ENCODE measurements at regions not wholly inside any gene's neighbourhood (a gene's known extent, or its start where the extent isn't known, plus 50 kb on each side); places are given as distances from the start of the nearest gene placed in this dataset.

DNA sequence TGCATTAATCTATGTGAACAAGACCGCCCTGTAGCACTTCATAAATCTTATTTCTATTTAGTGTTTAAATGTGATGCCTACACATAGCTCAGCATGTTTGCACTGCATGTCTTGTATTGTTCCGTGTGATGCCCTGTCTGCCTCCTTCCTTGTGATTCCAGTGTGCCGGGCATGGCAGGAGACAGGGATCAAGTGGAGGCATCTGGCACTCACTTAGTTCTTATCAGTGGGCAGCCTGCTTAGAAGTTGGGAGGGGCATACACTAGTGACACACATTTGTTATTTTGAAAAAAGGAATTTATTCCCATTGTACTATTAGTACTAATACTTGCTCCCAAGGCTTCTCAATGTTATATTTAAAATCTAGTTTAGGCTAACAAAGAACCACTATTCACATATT lies 176.4 kb downstream of the KCNA5 start:
- no peak for DNase-seq (ENCODE audit: low read depth)

DNA sequence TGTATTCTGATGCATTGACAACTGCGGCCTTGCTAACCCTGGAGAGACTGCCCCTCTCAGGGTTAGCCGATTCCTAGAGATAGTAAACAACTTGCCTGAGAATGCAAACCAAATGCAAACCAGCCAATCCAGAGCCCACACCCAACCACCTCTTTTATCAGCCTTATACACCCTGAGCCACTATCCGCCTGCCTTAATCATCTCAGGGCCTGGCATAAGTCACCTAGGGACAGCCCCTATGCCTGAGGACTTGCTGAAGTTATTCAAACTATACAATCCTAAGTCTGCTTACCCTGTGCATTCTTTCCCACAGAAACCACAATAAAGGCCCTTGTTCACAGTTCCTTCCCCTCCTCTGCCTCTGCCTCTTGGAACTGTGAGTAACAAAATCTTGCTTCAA lies 177.2 kb downstream of the KCNA5 start:
- DNase-seq (ENCODE audit: low read depth) = no peak
- TF ChIP-seq, protein P1, sequence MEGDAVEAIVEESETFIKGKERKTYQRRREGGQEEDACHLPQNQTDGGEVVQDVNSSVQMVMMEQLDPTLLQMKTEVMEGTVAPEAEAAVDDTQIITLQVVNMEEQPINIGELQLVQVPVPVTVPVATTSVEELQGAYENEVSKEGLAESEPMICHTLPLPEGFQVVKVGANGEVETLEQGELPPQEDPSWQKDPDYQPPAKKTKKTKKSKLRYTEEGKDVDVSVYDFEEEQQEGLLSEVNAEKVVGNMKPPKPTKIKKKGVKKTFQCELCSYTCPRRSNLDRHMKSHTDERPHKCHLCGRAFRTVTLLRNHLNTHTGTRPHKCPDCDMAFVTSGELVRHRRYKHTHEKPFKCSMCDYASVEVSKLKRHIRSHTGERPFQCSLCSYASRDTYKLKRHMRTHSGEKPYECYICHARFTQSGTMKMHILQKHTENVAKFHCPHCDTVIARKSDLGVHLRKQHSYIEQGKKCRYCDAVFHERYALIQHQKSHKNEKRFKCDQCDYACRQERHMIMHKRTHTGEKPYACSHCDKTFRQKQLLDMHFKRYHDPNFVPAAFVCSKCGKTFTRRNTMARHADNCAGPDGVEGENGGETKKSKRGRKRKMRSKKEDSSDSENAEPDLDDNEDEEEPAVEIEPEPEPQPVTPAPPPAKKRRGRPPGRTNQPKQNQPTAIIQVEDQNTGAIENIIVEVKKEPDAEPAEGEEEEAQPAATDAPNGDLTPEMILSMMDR (IDR thresholded peaks at IDR 0.05; ENCODE audit: insufficient read depth, low read depth, low read length, missing control alignments) = no peak
- no peak overlapping the region for H3K4me3 ChIP-seq (ENCODE audit: low read depth, low read length)

More for the DNA sequence above, 176.4 kb downstream of the KCNA5 start:
- no peak overlapping the region for H3K4me3 ChIP-seq (ENCODE audit: low read depth, low read length)
- TF ChIP-seq, protein P1 (IDR thresholded peaks at IDR 0.05; ENCODE audit: insufficient read depth, low read depth, low read length, missing control alignments) = no peak

DNA sequence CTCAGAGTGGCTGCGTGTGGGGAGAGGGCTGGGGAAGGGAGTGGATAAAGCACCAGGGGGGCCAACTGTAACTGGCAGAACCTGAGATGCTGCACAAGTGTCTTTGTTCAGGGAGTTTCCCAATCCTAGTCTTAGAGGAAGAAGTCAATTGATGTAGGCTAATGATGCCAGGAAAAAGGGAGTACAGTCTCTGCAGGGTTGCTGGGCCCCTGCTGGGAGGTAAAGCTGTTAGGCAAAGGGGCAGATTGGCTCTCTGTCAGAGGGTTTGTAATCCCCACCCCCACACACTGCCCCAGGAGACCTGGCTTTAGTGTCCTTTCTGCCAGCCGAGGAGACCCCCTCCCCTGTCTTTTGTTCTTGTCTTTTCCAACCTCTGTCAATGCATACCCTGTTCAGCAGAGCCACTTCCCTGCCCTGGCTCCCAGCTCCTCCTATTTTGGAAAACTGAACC lies 178.4 kb downstream of the KCNA5 start:
- no peak for DNase-seq (ENCODE audit: low read depth)
- H3K4me3 ChIP-seq (ENCODE audit: low read depth, low read length) = no peak overlapping the region
- TF ChIP-seq, protein P1 (IDR thresholded peaks at IDR 0.05; ENCODE audit: insufficient read depth, low read depth, low read length, missing control alignments) = no peak

DNA sequence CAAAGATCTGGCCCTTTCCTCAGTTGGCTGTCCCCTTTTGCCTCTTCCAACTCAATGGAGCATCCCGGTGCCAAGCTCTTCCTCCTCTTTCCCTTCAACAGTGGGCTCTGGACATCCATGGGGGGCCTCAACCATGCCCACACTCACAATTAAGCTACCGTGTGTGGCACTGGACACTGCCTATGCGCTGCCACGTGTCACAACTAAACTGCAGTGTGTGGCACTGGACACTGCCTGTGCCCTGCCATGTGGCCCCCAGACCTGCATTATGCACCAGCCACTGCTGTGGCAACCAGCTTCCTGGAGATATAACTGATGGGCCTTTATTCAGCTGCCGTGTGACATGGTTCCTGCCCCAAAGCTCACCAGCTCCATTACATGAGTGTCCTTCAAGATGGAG lies 179.1 kb downstream of the KCNA5 start:
- no peak for DNase-seq (ENCODE audit: low read depth)
- H3K4me3 ChIP-seq (ENCODE audit: low read depth, low read length) = no peak overlapping the region
- TF ChIP-seq, protein P1 (IDR thresholded peaks at IDR 0.05; ENCODE audit: insufficient read depth, low read depth, low read length, missing control alignments) = no peak

DNA sequence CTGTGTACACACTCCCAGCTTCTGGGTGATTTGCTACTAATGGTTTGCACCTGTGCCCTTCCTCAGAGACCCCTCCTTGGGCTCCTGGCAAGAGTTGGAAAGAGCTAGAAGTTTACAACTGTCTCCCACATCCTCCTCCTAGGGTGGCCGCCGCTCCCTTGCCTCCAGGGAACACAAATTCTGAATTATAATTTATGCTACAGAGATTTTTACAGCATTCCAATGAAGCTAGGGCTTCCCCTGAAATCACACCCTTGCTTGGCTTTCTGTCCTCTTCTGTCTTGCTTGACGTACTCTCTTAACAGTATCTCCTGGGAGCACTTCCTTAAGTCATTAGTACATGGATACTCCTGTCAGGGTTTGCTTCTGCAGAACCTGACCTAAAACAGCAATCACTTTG lies 180.2 kb downstream of the KCNA5 start:
- no peak for DNase-seq (ENCODE audit: low read depth)
- TF ChIP-seq, protein P1 (IDR thresholded peaks at IDR 0.05; ENCODE audit: insufficient read depth, low read depth, low read length, missing control alignments) = no peak
- no peak overlapping the region for H3K4me3 ChIP-seq (ENCODE audit: low read depth, low read length)

DNA sequence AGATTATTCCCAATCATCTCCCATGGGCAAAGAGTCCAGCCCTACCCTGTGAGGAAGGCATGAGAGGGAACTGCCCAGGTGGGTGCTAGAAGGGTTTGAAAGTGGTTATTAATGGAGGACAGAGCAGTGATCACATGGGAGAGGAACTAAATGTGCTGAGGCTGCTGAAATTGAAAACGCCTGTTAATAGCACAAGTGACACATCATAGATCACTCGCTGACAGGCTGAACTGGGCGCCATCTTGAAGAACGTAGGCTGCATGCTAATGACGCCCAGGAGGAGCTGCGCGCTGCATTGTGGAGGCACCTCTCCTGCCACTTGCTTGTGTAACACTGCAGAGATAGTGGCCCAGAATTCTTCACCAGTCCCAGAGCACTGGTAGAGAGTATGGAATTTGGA lies 182.9 kb downstream of the KCNA5 start:
- TF ChIP-seq, protein P1 (IDR thresholded peaks at IDR 0.05; ENCODE audit: insufficient read depth, low read depth, low read length, missing control alignments) = no peak
- no peak overlapping the region for H3K4me3 ChIP-seq (ENCODE audit: low read depth, low read length)
- DNase-seq (ENCODE audit: low read depth) = no peak

DNA sequence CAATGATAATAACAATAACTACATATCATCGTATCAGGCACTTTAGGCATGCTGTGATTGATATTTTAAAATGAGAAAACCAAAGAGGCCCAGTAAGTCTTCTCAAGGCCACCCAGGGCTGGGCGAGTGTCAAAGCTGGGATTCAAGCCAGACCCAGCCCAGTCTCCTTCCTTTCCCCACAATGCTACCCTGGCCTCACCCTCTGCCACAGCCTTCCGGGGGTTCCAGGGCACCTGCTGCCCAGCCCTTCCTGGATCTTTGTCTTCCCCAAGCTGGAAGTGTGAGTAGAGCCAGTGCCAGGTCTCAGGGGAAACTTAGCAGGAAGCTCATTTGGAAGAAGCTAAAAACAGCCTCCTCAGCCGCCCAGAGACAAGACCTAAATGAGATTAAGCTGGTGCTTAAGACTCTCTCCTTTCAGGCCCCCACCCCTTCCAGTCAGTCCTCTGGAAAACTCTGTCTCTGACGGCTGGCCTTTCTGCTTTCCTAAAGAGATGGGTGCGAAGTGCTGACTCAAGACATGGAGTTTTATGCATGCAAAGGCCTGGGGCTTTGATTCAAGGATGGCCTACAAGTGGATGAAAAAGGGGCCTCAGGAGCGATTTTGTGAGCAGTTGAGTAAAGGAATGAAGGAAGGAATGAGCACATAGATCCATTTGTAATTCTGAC lies 184.2 kb downstream of the KCNA5 start:
- no peak overlapping the region for H3K4me3 ChIP-seq (ENCODE audit: low read depth, low read length)
- TF ChIP-seq, protein P1 (IDR thresholded peaks at IDR 0.05; ENCODE audit: insufficient read depth, low read depth, low read length, missing control alignments) = no peak
- no peak for DNase-seq (ENCODE audit: low read depth)

Data from GM12865 (cell line).